Muscle of leg (tissue), 3 donors: ENCODE measurements at regions not wholly inside any gene's neighbourhood (a gene's known extent, or its start where the extent isn't known, plus 50 kb on each side); places are given as distances from the start of the nearest gene placed in this dataset.

Experiments
- DNase-seq: peaks from one replicate; pipeline ENCODE4 v3.0.0; 2013
- H3K27ac ChIP-seq: one replicate; pipeline ENCODE4 v1.5.1; 2013; ENCODE audit warnings: mild to moderate bottlenecking, low read length, control low read depth
- H3K27me3 ChIP-seq: one replicate; pipeline ENCODE4 v1.6.1; 2013; ENCODE audit warnings: low read length; ENCODE audit not compliant: control insufficient read depth, insufficient read depth
- H3K36me3 ChIP-seq: one replicate; pipeline ENCODE4 v1.6.1; 2013; ENCODE audit warnings: low read length; ENCODE audit not compliant: control insufficient read depth, insufficient read depth
- H3K4me1 ChIP-seq: one replicate; pipeline ENCODE4 v1.6.1; 2013; ENCODE audit warnings: low read length; ENCODE audit not compliant: control insufficient read depth, insufficient read depth
- H3K4me3 ChIP-seq: one replicate; pipeline ENCODE4 v1.5.1; 2013; ENCODE audit warnings: low read length, control low read depth
- H3K9me3 ChIP-seq: replicated peaks from 2 replicates; pipeline ENCODE4 v1.6.1; 2013; ENCODE audit warnings: low read depth, low read length; ENCODE audit not compliant: control insufficient read depth
- WGBS: methylation state at CpG from one replicate; pipeline ENCODE4 v1.1.5; 2013; ENCODE audit warnings: missing lambda C conversion rate; ENCODE audit not compliant: insufficient coverage; 5-methylcytosine and 5-hydroxymethylcytosine counted together

- Histone ChIP-seq H3K36me3 (no peaks in the 10 kb centered on the region), H3K27ac (no peak overlapping the region), H3K27me3 (no peaks in the 10 kb centered on the region), H3K4me3 (no peak overlapping the region), H3K4me1 (no peaks in the 10 kb centered on the region), H3K9me3 (no peaks in the 10 kb centered on the region)
- DNase-seq: peak; percentile 5
- WGBS: no CpG with 5 or more reads among the region's 6 CpGs
These were observed 243.9 kb upstream of the NPY start for GRCh38 chr7:24039991-24040624.

GRCh38 chr7:24042028-24042427 lies 242.0 kb upstream of the NPY start:
- WGBS: 94% methylated on average over 2 of the region's 5 CpGs
- no peaks in the 10 kb centered on the region for H3K36me3 ChIP-seq
- DNase-seq: no peak

GRCh38 chr7:24049296-24049695 lies 234.7 kb upstream of the NPY start:
- H3K4me3 ChIP-seq: no peak overlapping the region
- no CpG with 5 or more reads among the region's 2 CpGs for WGBS

More at GRCh38 chr7:24042028-24042427, 242.0 kb upstream of the NPY start:
- Histone ChIP-seq H3K9me3 (no peaks in the 10 kb centered on the region), H3K4me3 (no peak overlapping the region), H3K4me1 (no peaks in the 10 kb centered on the region), H3K27ac (no peak overlapping the region), H3K27me3 (no peaks in the 10 kb centered on the region)

GRCh38 chr7:24050991-24051560 lies 232.9 kb upstream of the NPY start:
- Histone ChIP-seq H3K4me3 (no peak overlapping the region), H3K9me3 (no peaks in the 10 kb centered on the region), H3K4me1 (no peaks in the 10 kb centered on the region), H3K27ac (no peak overlapping the region), H3K36me3 (no peaks in the 10 kb centered on the region), H3K27me3 (no peaks in the 10 kb centered on the region)
- 74% methylated on average over 4 of the region's 7 CpGs for WGBS
- no peak for DNase-seq

More at GRCh38 chr7:24049296-24049695, 234.7 kb upstream of the NPY start:
- no peaks in the 10 kb centered on the region for H3K36me3 ChIP-seq
- DNase-seq: no peak
- no peaks in the 10 kb centered on the region for H3K9me3 ChIP-seq
- H3K4me1 ChIP-seq: no peaks in the 10 kb centered on the region
- no peak overlapping the region for H3K27ac ChIP-seq
- H3K27me3 ChIP-seq: no peaks in the 10 kb centered on the region

- Histone ChIP-seq H3K9me3 (no peaks in the 10 kb centered on the region), H3K4me3 (no peak overlapping the region), H3K27ac (no peak overlapping the region), H3K27me3 (no peaks in the 10 kb centered on the region), H3K4me1 (no peaks in the 10 kb centered on the region), H3K36me3 (no peaks in the 10 kb centered on the region)
- WGBS: 84% methylated on average over 5 of the region's 5 CpGs
- no peak for DNase-seq
These were observed 232.3 kb upstream of the NPY start for GRCh38 chr7:24051651-24052050.

DNA sequence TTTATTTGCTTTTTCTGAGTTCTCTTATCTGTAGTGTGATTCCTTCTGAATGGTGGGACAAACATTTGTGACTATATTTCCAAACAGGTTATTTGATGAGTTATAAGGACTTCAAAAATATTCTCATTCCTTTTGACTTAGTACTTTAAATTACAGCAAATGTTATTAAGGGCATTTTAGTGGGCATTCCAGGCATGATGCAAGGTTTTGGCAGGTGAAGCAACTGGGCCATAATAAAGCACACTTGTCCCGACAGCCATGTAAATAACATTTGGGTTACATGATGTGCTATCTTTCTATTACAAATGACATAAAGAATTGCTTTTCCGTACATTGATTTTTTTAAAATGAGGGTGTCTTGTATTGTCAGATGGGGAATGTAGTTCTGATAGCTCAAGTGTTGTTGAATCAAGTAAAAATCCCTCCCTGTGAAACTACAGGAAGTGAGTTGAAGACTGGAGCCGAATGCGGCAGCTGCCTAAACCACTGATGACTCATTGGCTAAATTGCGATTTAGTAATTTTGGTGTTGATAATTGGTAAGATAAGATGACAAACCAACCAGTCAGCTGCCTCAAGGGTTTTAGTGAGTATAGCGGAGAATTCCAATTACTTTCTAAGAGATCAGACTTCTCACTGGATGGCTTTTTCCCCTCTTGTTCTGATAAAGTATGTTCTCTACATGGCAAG lies 231.3 kb upstream of the NPY start:
- H3K4me1 ChIP-seq: no peaks in the 10 kb centered on the region
- no peaks in the 10 kb centered on the region for H3K9me3 ChIP-seq
- H3K27me3 ChIP-seq: no peaks in the 10 kb centered on the region
- H3K4me3 ChIP-seq: no peak overlapping the region
- no peak overlapping the region for H3K27ac ChIP-seq
- peak; percentile 2 for DNase-seq
- WGBS: 100% methylated on average over 1 of the region's 6 CpGs
- no peaks in the 10 kb centered on the region for H3K36me3 ChIP-seq

DNA sequence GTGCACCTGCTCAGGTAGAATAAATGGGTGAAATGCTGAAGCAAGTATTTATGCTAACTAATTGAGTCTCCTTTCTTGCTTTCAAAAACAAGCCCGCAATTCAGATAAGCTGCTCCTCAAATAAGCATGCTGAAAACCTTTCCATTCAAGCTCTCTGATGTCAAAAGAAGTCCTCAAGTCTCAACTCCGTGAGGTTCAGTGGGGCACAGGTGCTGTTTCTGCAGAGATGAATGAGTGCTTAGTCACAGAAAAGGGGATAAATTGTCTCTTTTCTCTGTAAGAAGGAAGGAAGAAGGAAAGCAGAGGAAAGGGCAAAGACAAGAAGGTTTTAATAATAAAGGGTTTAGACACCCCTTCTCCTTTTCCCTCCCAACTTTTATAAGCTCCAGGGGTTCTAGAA lies 229.8 kb upstream of the NPY start:
- no peak overlapping the region for H3K27ac ChIP-seq
- whole genome bisulfite sequencing: no CpG with 5 or more reads among the region's 2 CpGs
- DNase-seq: no peak
- H3K9me3 ChIP-seq: no peaks in the 10 kb centered on the region
- H3K4me3 ChIP-seq: no peak overlapping the region
- no peaks in the 10 kb centered on the region for H3K36me3 ChIP-seq
- no peaks in the 10 kb centered on the region for H3K4me1 ChIP-seq
- no peaks in the 10 kb centered on the region for H3K27me3 ChIP-seq

GRCh38 chr7:24057243-24057642 lies 226.7 kb upstream of the NPY start:
- no peaks in the 10 kb centered on the region for H3K4me1 ChIP-seq
- H3K27ac ChIP-seq: no peak overlapping the region
- 79% methylated on average over 2 of the region's 2 CpGs for WGBS
- no peaks in the 10 kb centered on the region for H3K36me3 ChIP-seq
- DNase-seq: no peak
- no peaks in the 10 kb centered on the region for H3K9me3 ChIP-seq
- H3K4me3 ChIP-seq: no peak overlapping the region
- H3K27me3 ChIP-seq: no peaks in the 10 kb centered on the region

GRCh38 chr7:24058953-24059352 lies 225.0 kb upstream of the NPY start:
- no peak for DNase-seq
- Histone ChIP-seq H3K36me3 (no peaks in the 10 kb centered on the region), H3K9me3 (no peaks in the 10 kb centered on the region), H3K4me1 (no peaks in the 10 kb centered on the region), H3K4me3 (no peak overlapping the region), H3K27ac (no peak overlapping the region), H3K27me3 (no peaks in the 10 kb centered on the region)
- WGBS: 100% methylated on average over 1 of the region's 4 CpGs

GRCh38 chr7:24059775-24060174 lies 224.2 kb upstream of the NPY start:
- H3K4me3 ChIP-seq: no peak overlapping the region

More at GRCh38 chr7:24059775-24060174, 224.2 kb upstream of the NPY start:
- no peaks in the 10 kb centered on the region for H3K36me3 ChIP-seq
- no peak overlapping the region for H3K27ac ChIP-seq
- no peaks in the 10 kb centered on the region for H3K27me3 ChIP-seq
- 84% methylated on average over 11 of the region's 12 CpGs for WGBS
- H3K9me3 ChIP-seq: no peaks in the 10 kb centered on the region
- H3K4me1 ChIP-seq: no peaks in the 10 kb centered on the region
- no peak for DNase-seq
